HEK293 (cell line): ENCODE measurements at regions not wholly inside any gene's neighbourhood (a gene's known extent, or its start where the extent isn't known, plus 50 kb on each side); places are given as distances from the start of the nearest gene placed in this dataset.

Experiments
- CTCF ChIA-PET: fragments of 350-600 bp; formaldehyde crosslinking; extraction: SDS; loops from one replicate; lab custom pipeline; 2021; ENCODE audit warnings: antibody characterized with exemption; lab: Yijun Ruan, JAX
- POLR2A ChIA-PET: fragments of 300-600 bp; formaldehyde crosslinking; extraction: SDS; loops from one replicate; lab custom pipeline; 2020; ENCODE audit warnings: antibody characterized with exemption, inconsistent platforms; lab: Yijun Ruan, JAX
- H3K27ac ChIP-seq: fragments of 200-500 bp; sonication (Bioruptor generic); 2 replicates; pipeline ENCODE4 v1.5.1; 2014; ENCODE audit warnings: low read depth, low read length, control low read depth, inconsistent platforms; ENCODE audit errors: extremely low read depth
- H3K36me3 ChIP-seq, 2 experiments: fragments of 200-500 bp in 1 of 2; sonication (Bioruptor generic) in 1 of 2; 1 replicate in 1 of 2; 2 replicates in 1 of 2; pipeline ENCODE4 v1.5.1; 2014 to 2017; ENCODE audit warnings: inconsistent platforms in 2 of 2, low read length in 2 of 2; ENCODE audit not compliant: control insufficient read depth in 2 of 2, insufficient read depth in 1 of 2
- H3K4me1 ChIP-seq: fragments of 200-500 bp; sonication (Bioruptor generic); 2 replicates; pipeline ENCODE4 v1.5.1; 2014; ENCODE audit warnings: mild to moderate bottlenecking, low read length, inconsistent platforms; ENCODE audit not compliant: control insufficient read depth, insufficient read depth
- H3K4me3 ChIP-seq: 2 replicates; pipeline ENCODE4 v1.5.1; 2011; ENCODE audit warnings: low read depth, mild to moderate bottlenecking, control low read depth, low read length, moderate library complexity
- H3K9me3 ChIP-seq: fragments of 200-500 bp; sonication (Bioruptor generic); 2 replicates; pipeline ENCODE4 v1.5.1; 2014; ENCODE audit warnings: low read depth, low read length, inconsistent platforms; ENCODE audit not compliant: control insufficient read depth, insufficient read depth
- FEZF1 ChIP-seq: fragments of 450-650 bp; formaldehyde crosslinking; IDR thresholded peaks from 2 replicates; pipeline ENCODE4 v1.5.1; 2016; ENCODE audit warnings: missing biosample characterization, missing genetic modification characterization
- GLI4 ChIP-seq: fragments of 450-650 bp; formaldehyde crosslinking; IDR thresholded peaks from 2 replicates; pipeline ENCODE4 v1.5.1; 2016; ENCODE audit warnings: missing biosample characterization, missing genetic modification characterization
- KLF7 ChIP-seq: fragments of 450-650 bp; formaldehyde crosslinking; IDR thresholded peaks from 2 replicates; pipeline ENCODE4 v1.5.1; 2016; ENCODE audit warnings: missing biosample characterization, missing genetic modification characterization, borderline replicate concordance
- PRDM1 ChIP-seq: fragments of 450-650 bp; formaldehyde crosslinking; IDR thresholded peaks from 2 replicates; pipeline ENCODE4; 2016; ENCODE audit warnings: missing biosample characterization, missing genetic modification characterization
- PRDM10 ChIP-seq: fragments of 450-650 bp; formaldehyde crosslinking; IDR thresholded peaks from 2 replicates; pipeline ENCODE4 v1.5.1; 2016; ENCODE audit warnings: missing biosample characterization, missing genetic modification characterization
- PRDM2 ChIP-seq: fragments of 450-650 bp; formaldehyde crosslinking; IDR thresholded peaks from 2 replicates; pipeline ENCODE4 v1.5.1; 2016; ENCODE audit warnings: missing biosample characterization, missing genetic modification characterization, borderline replicate concordance
- SP3 ChIP-seq: fragments of 450-650 bp; formaldehyde crosslinking; IDR thresholded peaks from 2 replicates; pipeline ENCODE4 v1.5.1; 2016; ENCODE audit warnings: missing biosample characterization, missing genetic modification characterization
- ZBTB48 ChIP-seq: fragments of 450-650 bp; formaldehyde crosslinking; IDR thresholded peaks from 2 replicates; pipeline ENCODE4 v1.5.1; 2016; ENCODE audit warnings: missing biosample characterization, missing genetic modification characterization
- ZFHX2 ChIP-seq: fragments of 450-650 bp; formaldehyde crosslinking; conservative IDR thresholded peaks from 2 replicates; pipeline ENCODE4 v1.5.1; 2016; ENCODE audit warnings: missing biosample characterization, missing genetic modification characterization
- ZIC2 ChIP-seq: fragments of 450-650 bp; formaldehyde crosslinking; IDR thresholded peaks from 2 replicates; pipeline ENCODE4 v1.5.1; 2016; ENCODE audit warnings: missing biosample characterization, missing genetic modification characterization
- ZNF112 ChIP-seq: fragments of 450-650 bp; formaldehyde crosslinking; IDR thresholded peaks from 2 replicates; pipeline ENCODE4 v1.5.0; 2017; ENCODE audit warnings: missing biosample characterization, missing genetic modification characterization
- ZNF140 ChIP-seq: fragments of 450-650 bp; formaldehyde crosslinking; IDR thresholded peaks from 2 replicates; pipeline ENCODE4 v1.5.1; 2016; ENCODE audit warnings: missing biosample characterization, missing genetic modification characterization
- ZNF146 ChIP-seq: fragments of 450-650 bp; formaldehyde crosslinking; IDR thresholded peaks from 2 replicates; pipeline ENCODE4 v1.5.1; 2016; ENCODE audit warnings: missing biosample characterization, missing genetic modification characterization
- ZNF18 ChIP-seq: fragments of 450-650 bp; formaldehyde crosslinking; IDR thresholded peaks from 2 replicates; pipeline ENCODE4 v1.5.1; 2016; ENCODE audit warnings: missing biosample characterization, missing genetic modification characterization
- ZNF248 ChIP-seq: fragments of 450-650 bp; formaldehyde crosslinking; IDR thresholded peaks from 2 replicates; pipeline ENCODE4 v1.5.1; 2017; ENCODE audit warnings: missing biosample characterization, missing genetic modification characterization
- ZNF518A ChIP-seq: fragments of 450-650 bp; formaldehyde crosslinking; conservative IDR thresholded peaks from 2 replicates; pipeline ENCODE4 v1.5.1; 2016; ENCODE audit warnings: low read depth, missing biosample characterization, missing genetic modification characterization
- ZNF776 ChIP-seq: fragments of 450-650 bp; formaldehyde crosslinking; IDR thresholded peaks from 2 replicates; pipeline ENCODE4 v1.5.0; 2017; ENCODE audit warnings: missing biosample characterization, missing genetic modification characterization, borderline replicate concordance

GRCh38 chr1:30654188-30654587 lies 69.2 kb downstream of the MATN1 start:
- POLR2A ChIA-PET: no interaction called here
- TF ChIP-seq SP3 (tag by site-specific recombination): no peak
- no peak for TF ChIP-seq ZIC2
- no peak for TF ChIP-seq ZNF518A (tag by site-specific recombination)
- TF ChIP-seq ZNF18: no peak
- TF ChIP-seq ZNF140 (tag by site-specific recombination): no peak
- TF ChIP-seq ZNF146 (tag by site-specific recombination): no peak
- no peak for TF ChIP-seq GLI4 (tag by site-specific recombination)
- no peak for TF ChIP-seq PRDM1
- no peak for TF ChIP-seq PRDM2 (tag by site-specific recombination)
- TF ChIP-seq KLF7: no peak
- TF ChIP-seq ZNF776: no peak

GRCh38 chr1:30652152-30652841 lies 71.1 kb downstream of the MATN1 start:
- Histone ChIP-seq H3K36me3 (no peaks in the 10 kb centered on the region), H3K4me1 (no peaks in the 10 kb centered on the region), H3K27ac (no peak overlapping the region), H3K4me3 (no peak overlapping the region), H3K9me3 (no peaks in the 10 kb centered on the region)
- ChIA-PET CTCF (no interaction called here), POLR2A (no interaction called here)
- TF ChIP-seq ZBTB48 (tag by site-specific recombination): peak; percentile 60
- TF ChIP-seq ZFHX2 (tag by site-specific recombination): no peak
- TF ChIP-seq ZIC2: peak; percentile 85
- 0 out of 2 replicates have a peak, but pooled peaks have one; percentile 15 for TF ChIP-seq ZNF112 (tag by site-specific recombination)
- TF ChIP-seq PRDM10 (tag by site-specific recombination): no peak
- TF ChIP-seq FEZF1: peak; percentile 32; the same call in 1 of the 2 replicates
- no peak for TF ChIP-seq ZNF248 (tag by site-specific recombination)

More at GRCh38 chr1:30654188-30654587, 69.2 kb downstream of the MATN1 start:
- Histone ChIP-seq H3K9me3 (no peaks in the 10 kb centered on the region), H3K4me3 (no peak overlapping the region), H3K36me3 (no peaks in the 10 kb centered on the region), H3K27ac (no peak overlapping the region), H3K4me1 (no peaks in the 10 kb centered on the region)
- CTCF ChIA-PET: no interaction called here
